OCI-LY1 (cell line): ENCODE measurements at regions not wholly inside any gene's neighbourhood (a gene's known extent, or its start where the extent isn't known, plus 50 kb on each side); places are given as distances from the start of the nearest gene placed in this dataset.

Source experiments
- EZH2 ChIP-seq: fragments of 200-600 bp; sonication (generic), shearing (Covaris generic); IDR thresholded peaks from 2 replicates; pipeline ENCODE4 v1.8.0; 2017; ENCODE audit warnings: borderline replicate concordance, mixed run types, mild to moderate bottlenecking, antibody characterized with exemption, low read length, moderate library complexity, mixed read lengths
- TF ChIP-seq, protein P1 (sequence below): fragments of 200-600 bp; sonication (generic), shearing (Covaris generic); IDR thresholded peaks from 2 replicates; pipeline ENCODE4 v1.5.1; 2017; ENCODE audit warnings: mild to moderate bottlenecking, antibody characterized with exemption, low read length, moderate library complexity, mixed read lengths

DNA sequence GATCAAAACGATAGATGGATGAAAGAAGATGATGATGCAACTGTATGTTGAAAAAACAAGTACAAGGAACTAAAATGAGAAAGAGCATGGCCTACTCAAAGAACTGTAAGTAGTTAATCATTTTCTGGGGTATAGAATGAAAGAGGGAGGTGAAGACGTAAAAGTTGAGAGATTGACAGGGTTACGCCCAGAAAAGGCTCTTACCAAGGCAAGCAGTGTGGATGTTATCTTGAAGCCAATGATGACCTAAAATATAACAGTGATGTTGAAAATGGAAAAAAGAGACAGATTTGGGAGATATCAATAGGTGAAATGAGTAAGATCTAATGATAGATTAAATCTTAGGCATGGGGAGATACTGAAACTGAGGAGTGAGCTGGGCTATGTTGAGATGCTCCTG is 80.4 kb upstream of the GNAQ start:
- TF ChIP-seq, protein P1, sequence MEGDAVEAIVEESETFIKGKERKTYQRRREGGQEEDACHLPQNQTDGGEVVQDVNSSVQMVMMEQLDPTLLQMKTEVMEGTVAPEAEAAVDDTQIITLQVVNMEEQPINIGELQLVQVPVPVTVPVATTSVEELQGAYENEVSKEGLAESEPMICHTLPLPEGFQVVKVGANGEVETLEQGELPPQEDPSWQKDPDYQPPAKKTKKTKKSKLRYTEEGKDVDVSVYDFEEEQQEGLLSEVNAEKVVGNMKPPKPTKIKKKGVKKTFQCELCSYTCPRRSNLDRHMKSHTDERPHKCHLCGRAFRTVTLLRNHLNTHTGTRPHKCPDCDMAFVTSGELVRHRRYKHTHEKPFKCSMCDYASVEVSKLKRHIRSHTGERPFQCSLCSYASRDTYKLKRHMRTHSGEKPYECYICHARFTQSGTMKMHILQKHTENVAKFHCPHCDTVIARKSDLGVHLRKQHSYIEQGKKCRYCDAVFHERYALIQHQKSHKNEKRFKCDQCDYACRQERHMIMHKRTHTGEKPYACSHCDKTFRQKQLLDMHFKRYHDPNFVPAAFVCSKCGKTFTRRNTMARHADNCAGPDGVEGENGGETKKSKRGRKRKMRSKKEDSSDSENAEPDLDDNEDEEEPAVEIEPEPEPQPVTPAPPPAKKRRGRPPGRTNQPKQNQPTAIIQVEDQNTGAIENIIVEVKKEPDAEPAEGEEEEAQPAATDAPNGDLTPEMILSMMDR: no peak
- no peak for TF ChIP-seq EZH2
